ENCODE measurements at regions not wholly inside any gene's neighbourhood (a gene's known extent, or its start where the extent isn't known, plus 50 kb on each side); places are given as distances from the start of the nearest gene placed in this dataset.
"Not testable (repeated sequence)": the region's sequence is repeated elsewhere in the genome, so short reads cannot be mapped to it uniquely, and the experiment has no call there.

DNA sequence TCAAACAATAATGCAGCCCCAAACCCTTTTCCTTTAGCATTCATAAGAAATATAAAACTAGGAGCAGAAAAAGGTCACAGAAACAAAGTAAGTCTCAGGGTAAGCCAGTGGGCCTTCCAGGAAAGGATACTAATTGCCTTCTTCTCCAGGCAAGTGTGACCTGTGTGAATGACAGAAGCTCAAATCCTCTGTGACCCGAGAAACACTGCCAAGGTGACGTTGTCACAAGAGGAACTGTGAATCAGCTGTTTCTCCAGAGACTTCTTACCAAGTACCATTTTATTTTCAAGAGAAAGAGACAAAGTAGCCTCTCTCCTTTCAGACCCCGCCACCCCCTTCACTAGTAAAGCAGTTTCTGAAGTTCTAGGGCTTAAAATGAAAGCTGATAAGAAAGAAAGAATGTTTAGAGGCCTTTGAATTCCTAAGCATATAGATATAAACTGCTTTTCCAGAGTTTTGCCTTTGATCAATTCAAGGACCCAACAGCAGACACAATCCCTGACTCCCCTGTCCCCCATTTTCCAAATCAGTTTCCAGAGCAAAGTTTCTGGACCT is 155.6 kb downstream of the NUF2 start:
- no peak for FAIRE-seq

DNA sequence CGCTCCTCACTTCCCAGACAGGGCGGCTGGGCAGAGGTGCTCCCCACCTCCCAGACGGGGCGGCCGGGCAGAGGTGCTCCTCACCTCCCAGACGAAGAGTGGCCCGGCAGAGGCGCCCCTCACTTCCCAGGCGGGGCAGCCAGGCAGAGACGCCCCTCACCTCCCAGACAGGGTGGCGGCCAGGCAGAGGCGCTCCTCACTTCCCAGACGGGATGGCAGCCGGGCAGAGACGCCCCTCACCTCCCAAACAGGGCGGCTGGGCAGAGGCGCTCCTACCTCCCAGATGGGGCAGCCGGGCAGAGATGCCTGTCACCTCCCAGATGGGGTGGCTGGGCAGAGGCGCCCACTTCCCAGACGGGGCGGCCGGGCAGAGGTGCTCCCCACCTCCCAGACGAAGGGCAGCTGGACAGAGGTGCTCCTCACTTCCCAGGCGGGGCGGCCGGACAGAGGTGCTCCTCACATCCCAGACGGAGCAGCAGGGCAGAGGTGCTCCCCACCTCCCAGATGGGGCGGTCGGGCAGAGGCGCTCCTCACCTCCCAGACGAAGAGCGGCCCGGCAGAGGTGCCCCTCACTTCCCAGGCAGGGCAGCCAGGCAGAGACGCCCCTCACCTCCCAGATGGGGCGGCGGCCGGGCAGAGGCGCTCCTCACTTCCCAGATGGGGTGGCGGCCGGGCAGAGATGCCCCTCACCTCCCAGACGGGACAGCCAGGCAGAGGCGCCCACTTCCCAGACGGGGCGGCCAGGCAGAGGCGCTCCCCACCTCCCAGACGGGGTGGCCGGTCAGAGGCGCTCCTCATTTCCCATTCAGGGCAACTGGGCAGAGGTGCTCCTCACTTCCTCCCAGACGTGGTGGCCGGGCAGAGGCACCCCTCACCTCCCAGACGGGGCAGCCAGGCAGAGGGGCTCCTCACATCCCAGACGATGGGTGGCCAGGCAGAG is 176.9 kb downstream of the NUF2 start:
- not testable (repeated sequence) for FAIRE-seq

DNA sequence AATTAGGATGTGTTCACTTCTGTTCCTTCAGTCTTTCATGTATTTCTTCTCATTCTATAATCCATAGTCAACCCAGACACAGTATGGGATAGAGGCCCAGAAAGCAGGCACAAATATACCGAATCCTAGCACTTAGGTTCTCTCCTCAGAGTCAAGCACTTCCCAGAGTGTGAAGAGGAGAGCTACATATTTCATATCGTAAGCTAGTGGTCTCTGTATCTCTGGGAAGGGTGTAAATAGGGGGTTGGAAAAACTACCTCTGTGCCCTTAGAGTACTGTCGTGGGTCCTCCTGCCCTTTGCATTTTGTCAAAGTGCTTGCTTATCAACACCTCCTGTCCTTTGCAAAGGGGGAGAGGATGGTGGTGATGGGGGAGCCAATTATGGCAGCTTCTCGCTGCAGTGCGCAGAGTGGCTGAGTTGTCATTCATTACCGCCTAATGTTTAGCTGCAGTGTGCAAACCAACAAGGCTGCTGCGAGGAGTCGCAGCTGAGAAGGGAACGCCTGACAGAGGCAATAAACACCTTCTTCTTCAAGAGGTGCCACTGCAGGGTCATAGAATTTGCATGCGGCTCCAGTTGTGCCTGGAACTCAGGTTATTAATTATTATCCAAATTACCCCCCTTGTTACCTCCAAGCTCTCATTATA is 182.7 kb downstream of the NUF2 start:
- FAIRE-seq = no peak

DNA sequence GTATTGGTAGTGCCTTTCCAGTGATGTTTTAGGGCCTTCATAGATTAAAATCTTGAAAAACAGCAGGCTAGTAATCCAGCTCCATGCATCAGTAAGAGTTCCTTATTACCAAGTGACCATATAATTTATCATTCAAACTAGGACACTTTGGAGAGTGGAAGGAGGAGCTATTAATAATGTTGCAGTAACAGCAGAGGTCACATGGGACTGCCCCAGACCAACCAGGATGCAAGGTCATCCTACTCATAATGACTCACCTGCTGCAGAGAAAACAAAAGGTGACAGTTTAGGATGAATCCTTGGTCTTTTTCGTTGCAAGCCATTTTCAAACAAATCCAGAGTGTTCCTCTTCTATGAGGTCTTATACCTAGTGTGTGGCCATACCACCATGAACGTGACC is 187.4 kb downstream of the NUF2 start:
- no peak for FAIRE-seq

DNA sequence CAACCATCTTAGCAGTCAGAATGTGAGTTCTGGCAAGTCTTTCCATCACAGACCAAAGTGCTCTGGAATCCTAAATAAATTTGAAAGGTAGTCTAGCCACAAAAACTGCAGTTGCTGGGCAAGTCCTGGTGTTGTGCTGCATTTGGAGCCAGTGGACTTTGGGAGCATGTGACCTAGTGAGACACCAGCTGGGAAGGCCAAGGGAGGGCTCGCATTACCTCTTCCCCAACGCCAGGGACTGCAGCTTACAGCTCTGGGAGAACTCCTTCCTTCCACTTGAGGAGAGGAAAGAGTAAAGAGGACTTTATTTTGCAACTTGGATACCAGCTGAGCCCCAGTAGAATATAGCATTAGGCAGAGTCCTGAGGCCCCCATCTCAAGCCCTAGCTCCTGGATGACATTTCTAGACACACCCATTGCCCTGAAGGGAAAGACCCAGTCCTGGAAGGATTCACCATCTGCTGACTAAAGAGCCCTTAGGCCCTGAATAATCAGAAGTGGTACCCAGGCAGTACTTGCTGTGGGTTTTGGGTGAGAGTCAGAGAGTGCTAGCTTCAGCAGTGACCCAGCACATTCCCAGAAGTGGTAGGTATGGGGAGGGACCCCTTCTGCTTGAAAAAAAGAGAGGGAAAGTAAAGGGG is 190.7 kb downstream of the NUF2 start:
- no peak for FAIRE-seq

DNA sequence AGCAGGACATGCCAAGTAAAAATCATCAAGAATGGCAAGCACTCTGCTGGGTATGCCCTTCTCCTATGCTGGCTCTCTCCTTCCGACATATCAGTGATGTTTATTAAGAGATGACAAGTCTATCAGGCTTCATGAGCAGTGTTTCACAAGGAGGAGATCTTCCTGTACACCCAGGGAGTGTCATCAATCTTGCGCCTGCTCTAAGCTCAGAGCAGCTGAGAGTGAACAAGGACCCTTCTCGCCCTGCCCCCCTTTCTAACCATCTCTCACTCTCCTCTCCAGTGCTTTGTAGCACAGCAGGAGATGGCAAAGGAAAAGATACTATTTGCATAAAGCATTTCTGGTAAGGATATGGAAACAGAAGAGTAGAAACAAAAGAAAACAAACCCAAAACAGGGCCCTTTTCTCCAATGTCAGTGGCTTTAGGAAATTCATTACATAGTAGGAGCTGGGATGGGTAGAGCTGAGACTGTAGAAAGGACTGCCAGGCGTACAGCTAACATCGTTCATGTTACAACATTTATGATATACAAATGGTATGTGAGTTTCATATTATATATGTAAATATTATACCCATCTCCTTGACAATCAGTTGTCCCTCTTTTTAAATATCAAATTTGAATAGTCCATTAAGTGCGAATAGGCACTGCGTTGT is 201.7 kb downstream of the NUF2 start:
- FAIRE-seq = no peak

DNA sequence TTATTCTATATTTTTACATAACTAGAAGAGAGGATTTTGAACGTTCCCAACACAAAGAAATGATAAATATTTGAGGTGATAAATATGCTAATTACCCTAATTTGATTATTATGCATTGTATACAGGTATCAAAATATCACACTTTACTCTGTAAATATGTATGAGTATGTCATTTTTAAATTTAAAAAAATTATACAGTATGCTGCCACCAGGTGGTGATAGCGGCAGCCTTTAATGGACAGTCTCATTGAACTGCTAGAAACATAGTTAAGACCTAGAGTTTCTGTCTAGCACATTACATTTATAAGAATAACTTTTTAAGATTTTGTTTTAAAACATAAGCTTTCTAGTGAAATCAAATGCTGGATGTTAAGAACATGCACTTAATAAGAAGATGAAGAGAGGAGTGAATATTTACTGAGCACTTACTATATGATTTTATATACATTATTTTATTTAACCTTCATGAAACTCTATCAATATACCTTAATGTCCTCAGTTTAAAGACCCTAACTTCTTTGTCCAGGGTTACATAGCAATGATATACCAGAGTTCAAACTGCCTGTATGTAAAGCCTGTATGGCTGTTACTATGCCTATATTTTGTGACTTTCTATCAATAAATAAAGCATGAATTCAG is 207.1 kb downstream of the NUF2 start:
- FAIRE-seq = peak; percentile 98

DNA sequence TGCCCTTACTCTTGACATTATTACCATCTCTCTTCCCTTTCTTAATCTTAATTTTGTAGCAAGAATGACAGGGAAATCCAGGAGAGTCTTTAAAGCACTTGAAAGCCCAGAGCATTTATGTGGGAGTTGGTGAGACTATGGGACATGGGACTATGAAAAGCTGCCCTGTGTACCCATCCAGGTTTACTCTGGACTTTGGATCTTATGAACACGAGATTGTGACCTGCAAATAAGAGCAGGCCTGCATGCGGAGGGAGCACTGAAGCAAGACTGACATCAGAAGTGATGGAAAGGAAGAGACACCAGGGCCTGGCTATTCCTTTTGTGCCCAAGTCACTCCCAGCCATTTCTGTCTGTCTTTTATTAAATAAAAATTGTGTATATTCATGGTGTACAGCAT is 209.6 kb downstream of the NUF2 start:
- no peak for FAIRE-seq

DNA sequence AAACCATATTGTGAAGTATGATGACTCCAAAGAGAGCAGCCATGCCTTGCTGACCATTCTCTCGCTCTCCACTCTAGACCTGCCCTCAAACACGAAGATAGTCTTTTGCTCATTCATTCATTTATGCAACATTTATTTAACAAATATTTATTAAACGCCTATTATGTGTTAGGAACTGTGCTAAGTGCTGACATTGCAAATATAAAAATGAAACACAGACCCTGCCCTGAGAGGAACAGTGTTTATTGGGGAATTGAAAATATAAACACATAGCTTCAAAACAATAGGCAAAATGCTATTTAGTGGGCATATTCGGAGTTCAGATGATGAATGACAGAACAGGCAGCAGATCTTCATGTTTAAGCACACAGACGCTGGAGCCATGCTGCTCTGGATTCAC is 213.6 kb downstream of the NUF2 start:
- no peak for FAIRE-seq

DNA sequence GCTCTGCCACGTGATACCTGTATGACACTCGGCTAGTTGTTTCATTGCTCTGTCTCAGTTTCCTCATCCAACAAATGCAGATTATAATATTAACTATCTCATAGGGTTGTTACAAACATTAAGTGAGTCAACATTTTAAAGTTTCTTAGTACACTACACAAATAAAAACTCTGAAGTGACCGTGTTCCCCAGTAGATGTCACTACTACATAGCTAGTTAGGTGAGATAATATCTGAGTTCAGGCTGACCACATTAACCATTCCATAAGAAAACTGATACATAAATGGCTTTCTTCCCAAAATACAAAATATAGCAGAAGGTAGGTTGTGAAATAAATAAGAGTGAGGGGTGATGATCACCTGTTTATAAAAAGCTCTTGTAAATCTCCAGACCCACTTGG is 214.1 kb downstream of the NUF2 start:
- peak; percentile 85 for FAIRE-seq

DNA sequence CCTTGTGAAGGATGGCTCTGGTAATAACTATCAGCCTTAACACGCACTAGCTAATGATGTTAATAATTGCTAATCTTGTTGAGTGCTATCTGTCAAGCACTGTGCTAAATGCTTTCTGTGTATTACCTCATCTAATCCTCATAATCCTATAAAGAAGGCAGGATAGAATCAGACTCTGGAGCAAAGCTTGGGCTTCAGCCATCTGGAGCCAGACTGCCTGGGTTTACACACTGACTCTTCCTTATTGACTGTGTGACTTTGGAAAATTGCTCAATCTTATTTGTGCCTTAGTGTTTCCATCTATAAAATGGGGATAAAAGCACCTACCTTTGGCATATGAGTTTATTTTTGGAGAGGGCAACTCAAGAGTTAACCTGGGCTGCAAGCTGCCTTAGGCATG is 216.1 kb downstream of the NUF2 start:
- no peak for FAIRE-seq

DNA sequence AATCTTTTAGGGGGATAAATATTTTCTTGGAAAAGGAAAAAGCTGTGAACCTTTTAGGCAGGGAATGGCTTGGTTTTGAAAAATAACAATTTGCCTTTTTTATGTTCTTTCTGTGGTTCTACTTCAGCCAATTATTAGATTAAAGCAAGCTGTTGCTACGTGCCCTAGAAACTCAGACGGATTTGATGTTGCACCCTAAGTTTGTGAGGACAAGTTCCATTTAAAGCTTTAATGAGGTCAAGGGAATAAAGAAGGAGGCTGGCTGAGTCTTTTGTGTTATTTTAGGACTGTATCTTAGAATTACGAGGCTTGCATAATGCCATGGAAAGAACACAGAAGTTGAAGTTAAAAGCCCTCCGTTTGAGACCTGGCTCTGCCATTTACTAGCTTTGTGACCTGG is 216.9 kb downstream of the NUF2 start:
- no peak for FAIRE-seq

DNA sequence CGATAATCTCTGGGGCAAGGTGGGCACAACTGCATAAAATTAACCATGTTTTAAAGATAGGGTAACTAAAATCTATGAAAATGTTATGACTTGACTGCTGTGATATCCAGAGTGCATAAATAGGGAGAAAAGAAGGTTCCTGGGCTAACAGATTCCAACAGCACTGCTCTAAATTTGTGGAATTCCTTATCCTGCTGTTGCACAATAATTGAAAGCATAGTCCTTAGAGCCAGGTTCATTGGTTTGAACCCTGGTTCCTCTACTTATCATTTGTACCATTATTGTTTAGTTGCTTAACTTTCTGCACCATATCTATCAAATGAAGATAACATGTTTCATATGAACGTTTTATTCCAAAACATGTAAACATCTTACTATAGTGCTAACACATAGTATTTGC is 219.0 kb downstream of the NUF2 start:
- FAIRE-seq = no peak

DNA sequence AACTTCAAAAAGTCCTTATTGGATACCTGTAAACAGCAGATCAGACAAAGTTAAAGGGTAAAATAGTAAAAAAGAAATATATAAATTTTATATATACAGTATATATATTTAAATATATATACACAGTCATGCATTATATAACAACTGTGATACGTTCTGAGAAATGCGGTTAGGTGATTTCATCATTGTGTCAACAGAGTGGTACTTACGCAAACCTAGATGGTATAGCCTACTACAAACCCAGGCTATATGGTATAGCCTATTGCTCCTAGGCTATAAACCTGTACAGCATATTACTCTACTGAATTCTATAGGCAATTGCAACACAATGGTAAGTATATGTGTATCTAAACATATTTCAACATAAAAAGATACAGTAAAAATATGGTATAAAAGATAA is 222.7 kb downstream of the NUF2 start:
- no peak for FAIRE-seq

DNA sequence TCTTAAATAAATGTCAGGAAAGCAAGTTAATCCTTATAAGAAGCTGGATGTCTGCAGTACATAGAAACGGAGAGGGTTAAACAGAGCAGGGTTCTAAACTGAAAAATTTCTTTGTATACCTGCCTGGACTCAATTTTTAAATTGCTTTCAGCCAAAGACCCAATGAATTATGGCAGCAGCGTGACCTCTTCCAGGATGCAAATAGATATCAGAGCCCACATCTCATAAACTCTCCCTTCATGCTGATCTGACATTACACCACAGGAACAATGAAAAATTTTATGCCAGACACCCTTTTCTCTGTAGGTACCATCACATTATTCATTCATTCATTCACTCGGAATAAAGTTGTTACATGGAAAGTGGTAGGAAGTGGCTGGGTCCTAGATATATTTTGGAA is 236.4 kb downstream of the NUF2 start:
- FAIRE-seq = no peak

DNA sequence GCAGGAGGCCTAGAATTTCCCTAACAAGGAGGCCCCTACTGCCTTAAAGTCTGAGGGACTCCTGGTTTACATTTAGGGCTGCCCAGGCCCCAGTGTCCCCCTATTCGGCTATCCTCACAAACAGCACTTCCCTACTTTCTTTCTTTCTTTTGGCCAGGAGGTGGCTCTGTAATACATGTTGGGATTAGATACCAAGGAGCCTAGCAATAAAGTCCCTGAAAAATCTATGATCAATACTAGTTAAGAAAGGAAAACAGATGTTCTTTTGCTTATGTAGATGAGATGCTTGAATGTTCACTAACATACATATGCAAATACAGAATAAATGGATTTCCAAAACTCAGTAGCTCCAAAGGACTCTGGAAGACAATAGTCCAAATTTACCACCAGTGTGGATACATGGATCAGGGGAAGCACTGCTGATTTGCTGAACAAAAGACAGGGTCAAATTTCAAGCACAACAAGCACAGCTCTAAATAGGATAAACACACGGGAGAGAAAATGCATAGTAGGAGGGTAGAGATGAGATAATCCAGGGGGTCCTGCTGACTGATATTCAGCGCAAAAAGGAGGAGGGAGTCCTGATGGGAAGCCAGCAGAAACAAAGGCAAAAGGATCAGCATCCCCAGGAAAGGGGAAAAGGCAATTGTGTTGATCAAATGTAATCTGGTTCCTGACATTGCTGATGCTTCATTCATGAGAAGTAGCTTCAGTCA is 240.0 kb downstream of the NUF2 start:
- FAIRE-seq = peak; percentile 19

DNA sequence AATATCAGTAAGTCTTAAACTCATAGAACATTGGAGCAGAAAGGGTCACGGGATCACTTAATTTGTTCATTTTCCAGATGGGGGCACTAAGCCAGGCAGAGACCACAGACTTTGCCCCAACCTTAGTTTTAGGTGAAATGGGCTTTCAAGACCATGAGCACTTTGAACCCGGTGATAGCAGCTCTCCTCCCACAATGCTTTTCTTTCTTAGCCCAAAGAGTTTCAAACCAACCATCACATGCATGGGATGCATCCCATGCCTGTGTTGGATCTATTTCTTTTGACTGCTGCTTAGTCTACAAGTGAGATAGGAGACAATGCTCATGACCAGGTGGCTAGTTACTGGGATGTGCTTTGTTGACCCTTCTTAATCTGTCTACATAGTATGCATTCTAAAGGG is 240.6 kb downstream of the NUF2 start:
- no peak for FAIRE-seq

DNA sequence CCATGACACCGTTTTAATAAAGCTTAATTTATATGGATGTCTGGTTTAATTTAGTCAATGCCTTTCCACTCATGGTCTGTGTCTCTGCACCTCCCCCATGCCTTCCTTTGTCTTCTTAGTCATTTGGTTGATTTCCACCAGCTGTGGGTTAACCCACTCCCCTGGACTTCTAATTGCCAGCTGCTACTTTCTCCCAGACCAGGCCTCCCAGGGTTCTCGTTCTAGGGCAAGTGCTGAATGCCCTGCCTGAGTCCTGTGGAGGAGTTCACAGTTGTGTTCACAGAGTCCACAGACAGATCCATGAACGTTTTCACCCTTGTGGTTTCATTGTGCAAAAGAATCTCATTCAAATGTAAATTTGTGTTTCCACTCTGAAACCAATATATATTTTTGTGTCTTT is 243.4 kb downstream of the NUF2 start:
- FAIRE-seq = no peak

DNA sequence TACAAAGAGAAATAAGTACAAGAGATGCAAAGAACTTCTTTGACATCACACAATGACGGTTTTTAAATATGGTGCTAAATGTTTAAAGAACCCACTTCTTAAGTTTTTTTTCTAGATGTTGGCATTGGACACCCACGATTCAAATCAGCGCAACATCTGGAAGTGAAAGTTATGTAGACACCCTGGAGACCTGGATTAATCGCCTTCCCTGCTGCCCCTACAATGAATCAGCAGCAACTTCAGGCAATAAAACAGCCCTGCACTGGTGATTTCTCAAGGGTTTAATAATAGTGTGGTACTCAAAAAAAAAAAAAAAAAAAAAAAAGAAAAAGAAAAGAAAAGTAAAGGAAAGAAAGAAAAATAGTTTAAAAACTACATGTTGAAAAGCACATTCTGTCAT is 248.3 kb downstream of the NUF2 start:
- FAIRE-seq = no peak

DNA sequence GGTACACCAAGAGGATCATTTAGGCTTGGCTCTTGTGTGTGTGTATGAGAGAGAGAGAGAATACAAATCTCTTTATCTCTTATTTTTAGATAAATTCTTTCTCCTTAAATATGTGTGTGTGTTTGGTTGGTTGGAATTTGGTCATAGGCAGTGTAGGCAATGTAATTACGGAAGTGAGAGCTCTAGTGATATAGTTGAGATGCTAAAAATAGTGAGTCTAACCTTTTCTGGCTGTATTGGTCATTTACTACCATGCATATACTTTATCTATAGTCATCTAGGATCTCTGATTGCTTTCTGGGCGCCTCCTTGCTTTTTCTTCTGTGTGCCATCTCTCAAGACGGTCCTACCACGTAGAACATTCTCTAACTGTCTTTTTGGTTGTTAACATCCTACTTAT is 250.2 kb downstream of the NUF2 start:
- FAIRE-seq = no peak

DNA sequence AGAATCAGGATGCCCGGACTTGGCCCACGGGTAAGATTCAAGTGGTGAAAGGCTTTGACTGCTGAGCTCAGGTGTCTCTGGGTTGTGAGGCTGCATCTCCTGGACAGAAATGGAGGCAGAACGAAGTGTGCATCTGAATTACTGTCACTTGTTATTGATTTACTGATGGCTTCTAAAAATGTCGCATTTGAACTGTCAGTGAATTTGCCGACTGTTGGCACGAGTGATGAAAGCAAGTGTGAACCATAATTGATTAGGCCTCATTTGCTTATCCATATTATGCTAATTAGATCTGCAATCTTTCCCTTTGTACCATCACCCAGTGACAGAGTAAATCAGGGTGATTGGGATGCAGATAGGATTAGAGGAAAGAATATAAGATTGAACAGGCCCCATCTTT is 252.4 kb downstream of the NUF2 start:
- no peak for FAIRE-seq

DNA sequence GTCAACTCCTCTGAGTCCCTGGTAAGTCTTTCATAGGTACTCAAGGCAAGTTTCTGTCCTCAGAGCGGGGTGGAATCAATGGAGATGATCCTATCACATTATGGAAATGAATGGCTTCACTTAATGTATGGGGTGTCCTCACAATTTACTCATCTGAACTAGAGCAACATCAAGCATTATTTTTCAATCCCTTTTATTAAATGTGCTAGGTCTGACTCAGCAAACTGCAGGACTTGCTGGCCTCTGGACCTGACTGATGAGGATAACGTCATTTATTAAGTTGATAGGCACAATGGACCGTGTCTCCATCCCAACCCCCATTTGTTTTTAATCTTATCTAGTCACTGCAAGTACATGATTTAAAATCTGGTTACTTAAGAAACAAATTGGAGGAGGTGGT is 259.2 kb downstream of the NUF2 start:
- FAIRE-seq = no peak
